Astrocyte of the spinal cord (primary cell): ENCODE measurements at regions not wholly inside any gene's neighbourhood (a gene's known extent, or its start where the extent isn't known, plus 50 kb on each side); places are given as distances from the start of the nearest gene placed in this dataset.
"Not testable (repeated sequence)": the region's sequence is repeated elsewhere in the genome, so short reads cannot be mapped to it uniquely, and the experiment has no call there.

Experiments used
- DNase-seq: peaks from one replicate; pipeline ENCODE4 v3.0.0; 2011; ENCODE audit warnings: low read depth, low spot score
- H3K4me3 ChIP-seq: 2 replicates; pipeline ENCODE4 v1.5.1; 2011; ENCODE audit warnings: low read depth, mild to moderate bottlenecking, low read length, moderate library complexity
- CTCF ChIP-seq: IDR thresholded peaks from 2 replicates; pipeline ENCODE4 v1.5.1; 2012; ENCODE audit warnings: low read depth, mild to moderate bottlenecking, low read length, inconsistent platforms
- in situ Hi-C: cut with HindIII; loops from 2 replicates; pipeline ENCODE4 v1.10.0; 2017; ENCODE audit warnings: low sequenced_read_pairs

- no peak for TF ChIP-seq CTCF
- DNase-seq = no peak
- no peak overlapping the region for H3K4me3 ChIP-seq
- in situ Hi-C loops = no loop called here
Observed at GRCh38 chr2:12457831-12458230, 258.9 kb upstream of the TRIB2 start.

GRCh38 chr2:12463189-12463588 lies 253.5 kb upstream of the TRIB2 start:
- TF ChIP-seq CTCF = no peak
- H3K4me3 ChIP-seq = no peak overlapping the region
- DNase-seq = no peak
- in situ Hi-C loops = no loop called here

- no peak overlapping the region for H3K4me3 ChIP-seq
- no peak for TF ChIP-seq CTCF
- in situ Hi-C loops = no loop called here
- no peak for DNase-seq
Observed at GRCh38 chr2:12465631-12466135, 251.1 kb upstream of the TRIB2 start.

- no peak for DNase-seq
- in situ Hi-C loops = no loop called here
- no peak for TF ChIP-seq CTCF
- no peak overlapping the region for H3K4me3 ChIP-seq
Observed at GRCh38 chr2:12467303-12467702, 249.4 kb upstream of the TRIB2 start.

- no peak overlapping the region for H3K4me3 ChIP-seq
- in situ Hi-C loops = no loop called here
- DNase-seq = peak; percentile 60
- no peak for TF ChIP-seq CTCF
Observed at GRCh38 chr2:12469141-12469561, 247.6 kb upstream of the TRIB2 start.

- in situ Hi-C loops, DNase-seq, H3K4me3 ChIP-seq: not testable (repeated sequence)
Observed at GRCh38 chr2:12472265-12472664, 244.5 kb upstream of the TRIB2 start.

GRCh38 chr2:12478151-12479064 lies 238.3 kb upstream of the TRIB2 start:
- no peak overlapping the region for H3K4me3 ChIP-seq
- in situ Hi-C loops = no loop called here
- no peak for TF ChIP-seq CTCF
- no peak for DNase-seq
